H1 (cell line): ENCODE measurements at regions not wholly inside any gene's neighbourhood (a gene's known extent, or its start where the extent isn't known, plus 50 kb on each side); places are given as distances from the start of the nearest gene placed in this dataset.

ENCODE experiments used
- BACH1 ChIP-seq: IDR thresholded peaks from 2 replicates; pipeline ENCODE4 v1.6.1; 2012; ENCODE audit warnings: low read length, improper control_type of control experiment
- BRCA1 ChIP-seq: IDR thresholded peaks from 2 replicates; pipeline ENCODE4 v1.6.1; 2012; ENCODE audit warnings: low read depth, low read length, improper control_type of control experiment
- RXRA ChIP-seq: IDR thresholded peaks from 2 replicates; pipeline ENCODE4 v1.6.1; 2011; ENCODE audit warnings: low read depth, mild to moderate bottlenecking, low read length, moderate library complexity; ENCODE audit not compliant: insufficient read depth
- SAP30 ChIP-seq: fragments of 300-600 bp; sonication (generic); IDR thresholded peaks from 2 replicates; pipeline ENCODE4 v1.7.1; 2012; ENCODE audit warnings: low read length, moderate library complexity, mild to moderate bottlenecking, inconsistent platforms; ENCODE audit not compliant: insufficient read depth, insufficient replicate concordance
- YY1 ChIP-seq: IDR thresholded peaks from 2 replicates; pipeline ENCODE4 v1.6.1; 2011; ENCODE audit warnings: low read depth, mild to moderate bottlenecking, low read length
- TF ChIP-seq, protein P1 (sequence below): IDR thresholded peaks from 2 replicates; pipeline ENCODE4 v1.6.1; 2011; ENCODE audit warnings: low read depth, mild to moderate bottlenecking, low read length; ENCODE audit not compliant: insufficient read depth
- TF ChIP-seq, protein P2 (sequence below), 3 experiments: IDR thresholded peaks; 1 replicate in 2 of 3; 2 replicates in 1 of 3; pipeline versions ENCODE4 v1.5.1 to v1.6.1; 2011; ENCODE audit warnings: low read length in 3 of 3, mild to moderate bottlenecking in 3 of 3, inconsistent platforms in 2 of 3, low read depth in 1 of 3, moderate library complexity in 1 of 3; ENCODE audit not compliant: insufficient read depth in 1 of 3; ENCODE audit errors: control extremely low read depth in 1 of 3

DNA sequence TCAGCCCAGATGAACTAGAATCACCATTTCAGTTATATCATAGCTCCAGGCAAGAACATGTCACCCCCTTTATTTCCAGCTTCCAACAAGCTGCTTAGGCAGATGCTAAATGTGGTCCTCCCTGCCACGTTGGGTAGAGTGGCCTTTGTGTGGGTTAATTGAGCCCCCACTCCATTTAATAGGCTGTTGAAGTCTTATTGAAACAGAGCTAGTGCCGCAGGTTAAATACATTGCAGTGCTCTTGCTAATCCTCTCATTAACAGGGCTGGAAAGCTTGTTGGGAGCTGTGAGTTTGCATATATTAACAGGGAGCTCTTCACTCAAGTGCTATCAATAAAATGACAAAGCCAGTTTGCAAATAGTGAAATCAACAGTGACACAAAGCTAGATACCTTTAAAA, 248.4 kb upstream of the CMC1 start (continued):
- no peak for TF ChIP-seq BACH1
- no peak for TF ChIP-seq RXRA
- TF ChIP-seq SAP30 = no peak
- TF ChIP-seq, protein P1, sequence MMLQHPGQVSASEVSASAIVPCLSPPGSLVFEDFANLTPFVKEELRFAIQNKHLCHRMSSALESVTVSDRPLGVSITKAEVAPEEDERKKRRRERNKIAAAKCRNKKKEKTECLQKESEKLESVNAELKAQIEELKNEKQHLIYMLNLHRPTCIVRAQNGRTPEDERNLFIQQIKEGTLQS = no peak
- TF ChIP-seq, protein P2, sequence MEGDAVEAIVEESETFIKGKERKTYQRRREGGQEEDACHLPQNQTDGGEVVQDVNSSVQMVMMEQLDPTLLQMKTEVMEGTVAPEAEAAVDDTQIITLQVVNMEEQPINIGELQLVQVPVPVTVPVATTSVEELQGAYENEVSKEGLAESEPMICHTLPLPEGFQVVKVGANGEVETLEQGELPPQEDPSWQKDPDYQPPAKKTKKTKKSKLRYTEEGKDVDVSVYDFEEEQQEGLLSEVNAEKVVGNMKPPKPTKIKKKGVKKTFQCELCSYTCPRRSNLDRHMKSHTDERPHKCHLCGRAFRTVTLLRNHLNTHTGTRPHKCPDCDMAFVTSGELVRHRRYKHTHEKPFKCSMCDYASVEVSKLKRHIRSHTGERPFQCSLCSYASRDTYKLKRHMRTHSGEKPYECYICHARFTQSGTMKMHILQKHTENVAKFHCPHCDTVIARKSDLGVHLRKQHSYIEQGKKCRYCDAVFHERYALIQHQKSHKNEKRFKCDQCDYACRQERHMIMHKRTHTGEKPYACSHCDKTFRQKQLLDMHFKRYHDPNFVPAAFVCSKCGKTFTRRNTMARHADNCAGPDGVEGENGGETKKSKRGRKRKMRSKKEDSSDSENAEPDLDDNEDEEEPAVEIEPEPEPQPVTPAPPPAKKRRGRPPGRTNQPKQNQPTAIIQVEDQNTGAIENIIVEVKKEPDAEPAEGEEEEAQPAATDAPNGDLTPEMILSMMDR (IDR thresholded peaks at IDR 0.05; ENCODE audit: control extremely low read depth in 1 of 3, insufficient read depth in 1 of 3, low read depth in 1 of 3, low read length in 3 of 3) = no peak
- no peak for TF ChIP-seq YY1
- TF ChIP-seq BRCA1 = no peak
